ENCODE measurements at regions not wholly inside any gene's neighbourhood (a gene's known extent, or its start where the extent isn't known, plus 50 kb on each side); places are given as distances from the start of the nearest gene placed in this dataset.

DNA sequence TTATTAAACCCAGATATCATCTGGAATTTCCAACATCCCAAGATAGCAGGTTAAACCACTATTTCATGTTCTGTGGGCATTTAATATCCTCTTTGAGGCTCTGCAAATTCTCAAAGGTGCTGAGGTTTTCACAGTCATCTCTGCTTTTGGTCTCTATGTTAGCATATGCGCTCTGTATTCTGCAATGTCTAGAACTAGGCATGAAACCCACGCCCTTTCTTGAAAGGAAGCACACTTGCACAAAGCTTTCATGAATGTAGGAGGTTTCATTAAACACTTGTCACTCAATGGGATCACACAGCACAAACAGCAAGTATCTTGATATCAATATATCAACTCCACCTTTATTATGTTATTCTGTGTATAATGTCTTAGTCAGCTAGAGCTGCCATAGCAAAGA is 172.0 kb upstream of the USP24 start:
- Histone ChIP-seq H3K9me3 (peaks cover 5 to 6% of the 10 kb centered on the region in 2 donors), H3K27me3 (no peaks in the 10 kb centered on the region), H3K4me3 (no peak overlapping the region), H3K4me1 (no peaks in the 10 kb centered on the region), H3K27ac (no peak overlapping the region), H3K36me3 (no peaks in the 10 kb centered on the region)
- in situ Hi-C loops (cut with MboI; ENCODE audit: low pct_ligation_motif_present in 1 of 4, low pct_unique_long_range_greater_than_20kb in 1 of 4, low sequenced_read_pairs in 3 of 4) (no loop called here), intact Hi-C loops (cut with DNase I; ENCODE audit: low total_unique reads) (no loop called here)
- no peak for DNase-seq
- 53 to 64% methylated on average over 2 of the region's 2 CpGs for WGBS, 2 donors (ENCODE audit: low coverage in 1 of 2)
- TF ChIP-seq, protein P1, sequence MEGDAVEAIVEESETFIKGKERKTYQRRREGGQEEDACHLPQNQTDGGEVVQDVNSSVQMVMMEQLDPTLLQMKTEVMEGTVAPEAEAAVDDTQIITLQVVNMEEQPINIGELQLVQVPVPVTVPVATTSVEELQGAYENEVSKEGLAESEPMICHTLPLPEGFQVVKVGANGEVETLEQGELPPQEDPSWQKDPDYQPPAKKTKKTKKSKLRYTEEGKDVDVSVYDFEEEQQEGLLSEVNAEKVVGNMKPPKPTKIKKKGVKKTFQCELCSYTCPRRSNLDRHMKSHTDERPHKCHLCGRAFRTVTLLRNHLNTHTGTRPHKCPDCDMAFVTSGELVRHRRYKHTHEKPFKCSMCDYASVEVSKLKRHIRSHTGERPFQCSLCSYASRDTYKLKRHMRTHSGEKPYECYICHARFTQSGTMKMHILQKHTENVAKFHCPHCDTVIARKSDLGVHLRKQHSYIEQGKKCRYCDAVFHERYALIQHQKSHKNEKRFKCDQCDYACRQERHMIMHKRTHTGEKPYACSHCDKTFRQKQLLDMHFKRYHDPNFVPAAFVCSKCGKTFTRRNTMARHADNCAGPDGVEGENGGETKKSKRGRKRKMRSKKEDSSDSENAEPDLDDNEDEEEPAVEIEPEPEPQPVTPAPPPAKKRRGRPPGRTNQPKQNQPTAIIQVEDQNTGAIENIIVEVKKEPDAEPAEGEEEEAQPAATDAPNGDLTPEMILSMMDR (IDR thresholded peaks at IDR 0.05): no peak
- TF ChIP-seq POLR2AphosphoS5 (IDR thresholded peaks at IDR 0.05): no peak
- TF ChIP-seq EP300 (IDR thresholded peaks at IDR 0.05; ENCODE audit: low read depth): no peak
- no peak for TF ChIP-seq POLR2A (IDR thresholded peaks at IDR 0.05)

DNA sequence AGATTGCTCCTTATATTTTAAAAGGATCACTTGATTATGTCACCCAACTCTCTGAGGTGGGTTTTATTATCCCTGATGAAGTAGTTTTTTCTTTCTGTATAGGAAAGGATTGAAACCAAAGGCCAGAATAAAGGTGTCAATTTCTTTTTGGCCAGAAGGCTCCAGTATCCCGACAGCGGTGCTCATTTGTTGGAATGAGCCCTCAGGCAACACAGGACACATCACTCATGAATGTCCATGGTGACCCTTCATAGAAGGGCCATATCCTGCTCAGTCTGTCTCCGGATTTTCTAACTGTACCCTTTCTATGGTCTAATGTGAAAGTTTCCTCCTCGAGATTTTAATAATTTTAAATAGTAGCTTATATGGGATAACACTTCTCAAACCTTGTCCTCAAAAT is 171.3 kb upstream of the USP24 start:
- Histone ChIP-seq H3K36me3 (no peaks in the 10 kb centered on the region), H3K9me3 (peaks cover 5 to 6% of the 10 kb centered on the region in 2 donors), H3K4me3 (no peak overlapping the region), H3K27ac (no peak overlapping the region), H3K27me3 (no peaks in the 10 kb centered on the region), H3K4me1 (no peaks in the 10 kb centered on the region)
- TF ChIP-seq POLR2AphosphoS5 (IDR thresholded peaks at IDR 0.05): no peak
- 85 to 100% methylated on average over 1 to 4 of the region's 4 CpGs for WGBS, 2 donors (ENCODE audit: low coverage in 1 of 2)
- in situ Hi-C loops (cut with MboI; ENCODE audit: low pct_ligation_motif_present in 1 of 4, low pct_unique_long_range_greater_than_20kb in 1 of 4, low sequenced_read_pairs in 3 of 4) (no loop called here), intact Hi-C loops (cut with DNase I; ENCODE audit: low total_unique reads) (no loop called here)
- no peak for DNase-seq

GRCh38 chr1:55385402-55386018 is 170.3 kb upstream of the USP24 start:
- Histone ChIP-seq H3K4me1 (no peaks in the 10 kb centered on the region), H3K27me3 (no peaks in the 10 kb centered on the region), H3K9me3 (peaks cover 5 to 6% of the 10 kb centered on the region in 2 donors), H3K4me3 (no peak overlapping the region), H3K36me3 (no peaks in the 10 kb centered on the region), H3K27ac (no peak overlapping the region)
- WGBS, 2 donors (ENCODE audit: low coverage in 1 of 2): 85 to 100% methylated on average over 1 of the region's 1 CpG
- in situ Hi-C loops (cut with MboI; ENCODE audit: low pct_ligation_motif_present in 1 of 4, low pct_unique_long_range_greater_than_20kb in 1 of 4, low sequenced_read_pairs in 3 of 4) (no loop called here), intact Hi-C loops (cut with DNase I; ENCODE audit: low total_unique reads) (no loop called here)
- DNase-seq: no peak
- TF ChIP-seq POLR2AphosphoS5 (IDR thresholded peaks at IDR 0.05) (no peak), EP300 (IDR thresholded peaks at IDR 0.05; ENCODE audit: low read depth) (no peak), POLR2A (IDR thresholded peaks at IDR 0.05) (no peak)
- TF ChIP-seq, protein P1 (IDR thresholded peaks at IDR 0.05): no peak

GRCh38 chr1:55384637-55385036 is 169.5 kb upstream of the USP24 start:
- H3K4me3 ChIP-seq: no peak overlapping the region
- TF ChIP-seq POLR2AphosphoS5 (IDR thresholded peaks at IDR 0.05) (no peak), EP300 (IDR thresholded peaks at IDR 0.05; ENCODE audit: low read depth) (no peak), POLR2A (IDR thresholded peaks at IDR 0.05) (no peak)
- TF ChIP-seq, protein P1 (IDR thresholded peaks at IDR 0.05): no peak
- H3K27ac ChIP-seq: no peak overlapping the region
- no peaks in the 10 kb centered on the region for H3K36me3 ChIP-seq
- in situ Hi-C loops (cut with MboI; ENCODE audit: low pct_ligation_motif_present in 1 of 4, low pct_unique_long_range_greater_than_20kb in 1 of 4, low sequenced_read_pairs in 3 of 4) (no loop called here), intact Hi-C loops (cut with DNase I; ENCODE audit: low total_unique reads) (no loop called here)
- no peaks in the 10 kb centered on the region for H3K4me1 ChIP-seq
- H3K9me3 ChIP-seq: peaks cover 5 to 6% of the 10 kb centered on the region in 2 donors
- 76 to 100% methylated on average over 1 to 7 of the region's 7 CpGs for WGBS, 2 donors (ENCODE audit: low coverage in 1 of 2)
- H3K27me3 ChIP-seq: no peaks in the 10 kb centered on the region
- DNase-seq: no peak

DNA sequence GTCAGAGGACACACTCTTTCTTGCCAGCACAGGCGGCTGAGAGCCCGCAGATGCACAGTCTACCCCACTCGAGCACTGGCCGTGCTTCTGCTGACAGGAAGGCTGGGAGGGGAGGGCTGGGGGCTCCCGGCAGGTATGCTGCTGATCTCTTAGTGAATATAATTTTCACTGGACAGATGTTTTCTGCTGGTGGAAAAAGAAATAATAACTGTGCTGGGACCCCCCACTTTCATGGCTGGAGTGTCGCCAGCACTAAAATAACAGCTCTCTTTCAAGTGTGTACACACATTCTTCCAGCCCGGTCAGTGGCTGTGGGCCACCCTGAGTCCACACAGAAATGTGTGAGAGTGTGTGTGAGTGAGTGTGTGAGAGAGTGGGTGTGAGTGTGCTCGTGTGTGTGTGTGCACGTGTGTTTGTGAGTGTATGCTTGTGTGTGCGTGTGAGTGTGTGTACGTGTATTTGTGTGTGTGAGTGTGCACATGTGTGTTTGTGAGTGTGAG is 167.7 kb upstream of the USP24 start:
- Histone ChIP-seq H3K9me3 (no peaks in the 10 kb centered on the region), H3K27me3 (no peaks in the 10 kb centered on the region), H3K36me3 (no peaks in the 10 kb centered on the region), H3K4me1 (no peaks in the 10 kb centered on the region), H3K27ac (peak overlapping the region in 2 of 4 donors; percentile 32 to 36), H3K4me3 (no peak overlapping the region)
- no peak for DNase-seq
- intact Hi-C loops (cut with DNase I; ENCODE audit: low total_unique reads): no loop called here
- TF ChIP-seq, protein P1 (IDR thresholded peaks at IDR 0.05): no peak
- TF ChIP-seq EP300 (IDR thresholded peaks at IDR 0.05; ENCODE audit: low read depth): no peak
- TF ChIP-seq POLR2A (IDR thresholded peaks at IDR 0.05): no peak
- no peak for TF ChIP-seq POLR2AphosphoS5 (IDR thresholded peaks at IDR 0.05)
- WGBS, 2 donors (ENCODE audit: low coverage in 1 of 2): 65 to 81% methylated on average over 4 to 11 of the region's 11 CpGs
- in situ Hi-C loops (cut with MboI; ENCODE audit: low pct_ligation_motif_present in 1 of 4, low pct_unique_long_range_greater_than_20kb in 1 of 4, low sequenced_read_pairs in 3 of 4): no loop called here
